Stomach (tissue), 8 donors: ENCODE measurements at regions not wholly inside any gene's neighbourhood (a gene's known extent, or its start where the extent isn't known, plus 50 kb on each side); places are given as distances from the start of the nearest gene placed in this dataset.

Source experiments
- DNase-seq, 2 donors: peaks; one replicate each; pipeline versions ENCODE4 v3.0.0 to v3.0.0-alpha.2; 2013 to 2019
- H3K27ac ChIP-seq, 5 donors: fragments of 200-600 bp in 4 of 5; sonication (generic) in 4 of 5; one replicate each; pipeline ENCODE4 v1.5.1; 2013 to 2019; ENCODE audit warnings: mild to moderate bottlenecking in 1 of 5, moderate library complexity in 1 of 5
- H3K27me3 ChIP-seq, 3 donors: fragments of 200-600 bp; sonication (generic); one replicate each; pipeline ENCODE4 v1.5.1; 2017 to 2019; ENCODE audit warnings: mixed run types in 1 of 3
- H3K36me3 ChIP-seq, 4 donors: fragments of 200-600 bp; sonication (generic); 1 replicate in 3 of 4; 2 replicates in 1 of 4; pipeline ENCODE4 v1.5.1; 2016 to 2019
- H3K4me1 ChIP-seq, 4 donors: fragments of 200-600 bp; sonication (generic); one replicate each; pipeline ENCODE4 v1.5.1; 2016 to 2019
- H3K4me3 ChIP-seq, 4 donors: fragments of 200-600 bp; sonication (generic) in 3 of 4; one replicate each; pipeline ENCODE4 v1.5.1; 2016 to 2019; ENCODE audit warnings: mild to moderate bottlenecking in 1 of 4
- H3K9me3 ChIP-seq, 4 donors: fragments of 200-600 bp; sonication (generic); one replicate each; pipeline ENCODE4 v1.5.1; 2016 to 2019
- EP300 ChIP-seq: sonication (generic); formaldehyde crosslinking; IDR thresholded peaks from one replicate; pipeline ENCODE4 v1.6.1; 2017; ENCODE audit warnings: antibody characterized with exemption
- POLR2A ChIP-seq, 4 donors: fragments of 450-650 bp; IDR thresholded peaks; one replicate each; pipeline ENCODE4 v1.6.1; 2016; ENCODE audit warnings: antibody characterized with exemption in 4 of 4, control low read depth in 2 of 4, mild to moderate bottlenecking in 1 of 4, moderate library complexity in 1 of 4
- POLR2AphosphoS5 ChIP-seq, 3 donors: sonication (generic); formaldehyde crosslinking; IDR thresholded peaks; one replicate each; pipeline ENCODE4 v1.6.1; 2016; ENCODE audit warnings: antibody characterized with exemption in 3 of 3
- WGBS, 5 donors: extraction: QIAGEN DNeasy Blood & Tissue Kit in 3 of 5; methylation state at CpG; one replicate each; pipeline versions ENCODE4 v1.1.5 to v1.1.7; 2013 to 2018; 5-methylcytosine and 5-hydroxymethylcytosine counted together
- intact Hi-C: fragments of 100-400 bp; cut with DNase I; formaldehyde crosslinking; loops from one replicate; pipeline ENCODE4 v1.15.1; 2023; ENCODE audit warnings: low total_unique reads
- TF ChIP-seq, protein P1 (sequence below), 7 experiments: fragments of 450-650 bp in 4 of 7; fragments of 200-600 bp in 3 of 7; sonication (generic) in 3 of 7; IDR thresholded peaks; one replicate each; pipeline ENCODE4 v1.5.1; 2016 to 2019; ENCODE audit warnings: antibody characterized with exemption in 7 of 7, control low read depth in 2 of 7, mild to moderate bottlenecking in 1 of 7
- donor health status: healthy with polysubstance abuse.
- donor health status: Bipolar disorder and iron deficiency.
- donor health status: healthy.

DNA sequence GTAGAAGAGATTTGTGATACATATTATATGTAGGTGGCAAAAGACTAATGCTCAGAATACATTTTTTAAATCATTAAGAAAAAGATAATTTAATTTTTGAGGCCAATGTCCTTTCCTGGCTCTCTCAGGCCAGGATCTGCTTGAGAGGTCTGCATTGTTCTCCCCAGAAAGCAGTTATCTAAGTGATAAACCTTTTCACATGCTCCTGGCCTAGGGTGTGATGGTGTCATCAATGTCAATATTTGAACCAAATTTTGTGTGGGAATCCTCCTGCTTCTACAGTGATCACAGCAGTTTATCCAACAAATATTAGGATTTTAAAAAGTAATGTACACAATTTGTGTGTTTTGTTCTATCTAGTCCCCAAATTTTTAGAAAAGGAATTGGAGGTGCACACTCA lies 166.6 kb downstream of the DIRAS2 start:
- intact Hi-C loops: no loop called here
- no peaks in the 10 kb centered on the region for H3K9me3 ChIP-seq
- TF ChIP-seq POLR2A (IDR thresholded peaks at IDR 0.05) (no peak), EP300 (no peak), POLR2AphosphoS5 (IDR thresholded peaks at IDR 0.05) (no peak)
- TF ChIP-seq, protein P1, sequence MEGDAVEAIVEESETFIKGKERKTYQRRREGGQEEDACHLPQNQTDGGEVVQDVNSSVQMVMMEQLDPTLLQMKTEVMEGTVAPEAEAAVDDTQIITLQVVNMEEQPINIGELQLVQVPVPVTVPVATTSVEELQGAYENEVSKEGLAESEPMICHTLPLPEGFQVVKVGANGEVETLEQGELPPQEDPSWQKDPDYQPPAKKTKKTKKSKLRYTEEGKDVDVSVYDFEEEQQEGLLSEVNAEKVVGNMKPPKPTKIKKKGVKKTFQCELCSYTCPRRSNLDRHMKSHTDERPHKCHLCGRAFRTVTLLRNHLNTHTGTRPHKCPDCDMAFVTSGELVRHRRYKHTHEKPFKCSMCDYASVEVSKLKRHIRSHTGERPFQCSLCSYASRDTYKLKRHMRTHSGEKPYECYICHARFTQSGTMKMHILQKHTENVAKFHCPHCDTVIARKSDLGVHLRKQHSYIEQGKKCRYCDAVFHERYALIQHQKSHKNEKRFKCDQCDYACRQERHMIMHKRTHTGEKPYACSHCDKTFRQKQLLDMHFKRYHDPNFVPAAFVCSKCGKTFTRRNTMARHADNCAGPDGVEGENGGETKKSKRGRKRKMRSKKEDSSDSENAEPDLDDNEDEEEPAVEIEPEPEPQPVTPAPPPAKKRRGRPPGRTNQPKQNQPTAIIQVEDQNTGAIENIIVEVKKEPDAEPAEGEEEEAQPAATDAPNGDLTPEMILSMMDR (IDR thresholded peaks at IDR 0.05): no peak
- H3K4me1 ChIP-seq: no peaks in the 10 kb centered on the region
- no peak for DNase-seq
- no peaks in the 10 kb centered on the region for H3K36me3 ChIP-seq
- H3K4me3 ChIP-seq: no peak overlapping the region
- no peak overlapping the region for H3K27ac ChIP-seq
- peaks cover 0 to 13% (median 0%) of the 10 kb centered on the region in 3 donors for H3K27me3 ChIP-seq

DNA sequence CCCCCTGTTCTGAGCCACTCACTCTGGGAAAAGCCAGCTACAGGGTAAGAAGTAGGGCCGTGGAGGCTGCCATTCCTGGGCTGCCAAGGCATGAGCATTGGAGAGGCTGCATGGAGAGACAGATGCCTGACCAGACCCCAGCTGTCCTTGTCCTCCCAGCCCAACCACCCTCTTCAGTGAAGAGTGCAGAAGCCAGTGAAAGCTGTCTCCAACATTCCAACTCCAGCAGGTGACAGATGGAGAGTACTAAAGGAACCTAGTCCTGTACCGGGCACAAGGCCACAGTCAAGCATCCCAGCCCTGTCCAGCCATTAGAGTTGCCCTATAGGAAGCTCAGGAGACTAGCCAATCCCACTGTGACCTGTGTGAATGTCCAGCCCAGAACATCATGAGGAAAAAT lies 165.1 kb downstream of the DIRAS2 start:
- Histone ChIP-seq H3K27ac (no peak overlapping the region), H3K4me1 (no peaks in the 10 kb centered on the region), H3K9me3 (no peaks in the 10 kb centered on the region), H3K27me3 (peaks cover 0 to 13% (median 0%) of the 10 kb centered on the region in 3 donors), H3K4me3 (no peak overlapping the region), H3K36me3 (no peaks in the 10 kb centered on the region)
- 75 to 100% (median 84%) methylated on average over 2 of the region's 2 CpGs for WGBS, 5 donors
- no peak for DNase-seq
- TF ChIP-seq POLR2A (IDR thresholded peaks at IDR 0.05): no peak
- TF ChIP-seq, protein P1 (IDR thresholded peaks at IDR 0.05): no peak
- no peak for TF ChIP-seq POLR2AphosphoS5 (IDR thresholded peaks at IDR 0.05)
- no peak for TF ChIP-seq EP300
- intact Hi-C loops: no loop called here

DNA sequence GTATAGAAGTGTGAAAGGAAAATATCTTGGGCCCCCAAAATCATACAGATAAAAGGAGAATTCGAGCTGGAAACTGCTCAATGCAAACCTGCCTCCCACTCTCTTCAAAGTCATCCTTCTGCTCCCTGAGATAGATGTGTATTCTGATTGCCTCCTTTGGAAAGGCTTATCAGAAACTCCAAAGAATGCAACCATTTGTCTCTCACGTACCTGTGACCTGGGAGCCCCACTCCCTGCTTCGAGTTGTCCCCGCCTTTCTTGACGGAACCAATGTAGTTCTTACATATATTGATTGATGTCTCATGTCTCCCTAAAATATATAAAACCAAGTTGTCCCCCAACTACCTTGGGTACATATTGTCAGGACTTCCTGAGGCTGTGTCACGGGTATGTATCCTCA lies 163.8 kb downstream of the DIRAS2 start:
- TF ChIP-seq, protein P1 (IDR thresholded peaks at IDR 0.05): no peak
- TF ChIP-seq POLR2AphosphoS5 (IDR thresholded peaks at IDR 0.05): no peak
- no peak for TF ChIP-seq EP300
- no peak for TF ChIP-seq POLR2A (IDR thresholded peaks at IDR 0.05)
- intact Hi-C loops: no loop called here
- H3K4me3 ChIP-seq: no peak overlapping the region
- no peaks in the 10 kb centered on the region for H3K36me3 ChIP-seq
- no peak overlapping the region for H3K27ac ChIP-seq
- no peaks in the 10 kb centered on the region for H3K4me1 ChIP-seq
- 39 to 57% (median 45%) methylated on average over 6 of the region's 6 CpGs for whole genome bisulfite sequencing, 5 donors
- H3K9me3 ChIP-seq: no peaks in the 10 kb centered on the region
- DNase-seq: no peak
- peaks cover 0 to 13% (median 0%) of the 10 kb centered on the region in 3 donors for H3K27me3 ChIP-seq

DNA sequence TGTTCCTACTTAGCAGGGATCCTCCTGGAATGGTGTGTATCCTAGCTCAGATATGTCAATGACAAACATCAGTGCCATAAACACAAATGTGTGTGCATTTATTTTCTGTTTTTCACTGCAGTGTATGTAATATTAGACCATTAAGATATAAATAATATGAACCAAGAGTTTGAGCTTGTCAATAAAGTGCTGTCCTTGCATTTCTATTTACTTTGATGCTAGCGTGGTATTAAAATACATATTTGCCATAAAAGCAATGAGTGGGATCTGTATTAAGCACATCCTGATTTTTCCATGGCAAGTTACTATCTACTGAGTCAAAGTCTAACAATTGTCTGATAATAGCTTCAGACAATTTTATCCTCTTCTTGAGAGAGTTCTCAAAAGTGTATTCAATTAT lies 157.6 kb downstream of the DIRAS2 start:
- no peak for DNase-seq
- Histone ChIP-seq H3K9me3 (peaks cover 0 to 13% (median 4%) of the 10 kb centered on the region in 4 donors), H3K4me1 (no peaks in the 10 kb centered on the region), H3K36me3 (no peaks in the 10 kb centered on the region), H3K4me3 (no peak overlapping the region), H3K27ac (no peak overlapping the region), H3K27me3 (no peaks in the 10 kb centered on the region)
- TF ChIP-seq POLR2AphosphoS5 (IDR thresholded peaks at IDR 0.05) (no peak), EP300 (no peak), POLR2A (IDR thresholded peaks at IDR 0.05) (no peak)
- TF ChIP-seq, protein P1 (IDR thresholded peaks at IDR 0.05): no peak
- 76 to 90% (median 87%) methylated on average over 1 of the region's 1 CpG for WGBS, 5 donors
- intact Hi-C loops: no loop called here
